GM18508 (cell line): ENCODE measurements at regions not wholly inside any gene's neighbourhood (a gene's known extent, or its start where the extent isn't known, plus 50 kb on each side); places are given as distances from the start of the nearest gene placed in this dataset.

Experiments used
- ATAC-seq: cut with Tn5 transposase; IDR thresholded peaks from one replicate; pipeline ENCODE4 v1.9.1; 2021; ENCODE audit warnings: moderate number of reproducible peaks; ENCODE audit not compliant: insufficient read depth, unreplicated experiment

DNA sequence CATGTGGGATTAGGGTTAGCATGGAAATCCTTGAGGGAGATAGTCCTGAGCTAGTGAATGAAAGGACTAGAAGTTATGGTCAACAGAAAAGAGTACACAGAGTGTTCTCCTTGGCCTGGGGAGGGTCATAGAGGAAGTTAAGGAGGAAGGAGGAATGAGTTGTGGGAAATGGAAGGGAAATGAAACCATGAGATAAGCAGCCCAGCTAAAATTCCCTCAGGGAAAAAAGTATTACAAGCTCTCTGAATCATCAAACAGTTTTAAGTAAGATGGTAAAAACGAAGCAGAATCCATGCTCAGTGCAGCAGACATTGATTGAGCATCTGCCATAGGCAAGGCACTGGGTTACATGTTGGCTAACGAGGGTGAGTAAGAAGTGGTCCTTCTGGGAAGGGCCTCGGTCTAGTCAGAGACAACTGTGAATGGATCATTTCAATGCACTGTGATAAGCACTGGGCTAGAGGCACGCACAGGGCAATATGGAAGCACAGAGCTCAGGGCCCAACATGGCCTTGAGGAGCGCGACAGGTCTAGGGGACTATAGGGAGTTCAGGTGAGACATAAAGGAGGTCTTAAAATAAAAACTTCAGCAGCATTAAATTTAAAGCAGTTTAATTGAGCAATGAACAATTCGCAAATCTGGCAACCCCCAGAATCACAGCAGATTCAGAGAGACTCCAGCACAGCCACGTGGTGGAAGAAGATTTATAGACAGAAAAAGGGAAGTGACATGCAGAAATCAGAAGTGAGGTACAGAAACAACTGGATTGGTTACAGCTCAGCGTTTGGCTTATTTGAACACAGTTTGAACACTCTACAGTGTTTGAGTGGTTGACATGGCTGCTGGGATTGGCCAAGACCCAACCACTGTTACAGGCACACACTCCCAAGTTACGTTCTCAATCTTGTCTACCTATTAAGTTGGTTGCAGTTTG lies 219.5 kb downstream of the HLX start:
- ATAC-seq = no peak

DNA sequence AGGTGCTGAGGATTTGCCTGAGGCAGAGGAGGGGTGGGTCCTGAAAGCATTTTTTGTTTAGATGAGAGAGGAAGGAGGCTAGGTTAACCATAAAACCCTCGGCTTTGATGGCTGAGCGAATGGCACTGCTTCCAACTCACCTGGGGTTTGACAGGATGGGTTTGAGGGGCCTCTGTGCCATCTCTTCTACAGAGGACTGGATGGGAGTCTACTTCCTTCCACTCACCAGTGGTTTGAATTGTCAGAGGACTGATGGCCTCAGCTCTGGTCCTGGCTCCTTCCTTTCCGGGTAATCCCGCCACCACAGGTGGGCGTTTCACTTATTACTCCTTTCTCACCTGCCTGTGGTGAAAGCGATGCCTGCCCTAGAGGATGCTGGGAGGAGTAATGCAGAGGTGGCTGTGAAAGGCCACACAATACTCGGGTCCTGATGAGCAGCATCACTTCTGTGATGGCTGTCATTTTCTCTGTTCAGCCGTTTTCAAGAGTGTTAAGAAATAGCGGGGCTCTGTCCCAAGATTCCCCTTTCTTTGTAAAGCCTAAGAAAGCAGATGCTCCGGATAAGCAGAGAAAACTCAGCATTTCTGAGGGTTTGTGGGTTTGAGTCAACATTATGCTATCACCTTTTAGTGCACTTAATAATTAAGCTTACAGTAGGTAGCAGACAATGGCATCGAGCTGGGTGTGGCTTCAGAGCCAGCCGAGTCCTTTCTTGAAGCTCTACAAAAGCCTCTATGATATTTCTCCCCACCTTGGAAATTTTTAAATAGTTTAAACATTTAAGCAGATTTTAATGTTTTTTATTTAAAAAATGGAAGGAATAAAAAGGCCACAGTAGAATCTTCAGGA lies 220.7 kb downstream of the HLX start:
- ATAC-seq = no peak

DNA sequence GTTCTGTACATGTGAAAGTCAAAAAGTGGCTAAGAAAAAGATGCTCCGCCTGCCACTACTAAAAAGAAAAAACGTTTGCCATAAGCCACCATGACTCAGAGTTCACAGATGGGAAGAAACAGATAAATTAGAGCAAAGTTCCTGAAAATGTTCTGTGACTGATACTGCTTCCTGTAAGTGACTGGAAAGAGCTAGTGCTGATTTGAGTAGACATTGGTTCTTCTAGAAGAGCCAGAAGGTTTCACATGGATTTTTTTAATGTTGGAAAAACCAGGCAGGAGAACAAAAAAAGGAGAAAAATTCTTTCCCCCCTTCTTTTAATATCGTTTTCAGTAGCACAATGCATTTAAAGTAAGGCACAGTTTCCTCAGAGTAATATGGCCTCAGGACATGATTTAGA lies 221.4 kb downstream of the HLX start:
- no peak for ATAC-seq

DNA sequence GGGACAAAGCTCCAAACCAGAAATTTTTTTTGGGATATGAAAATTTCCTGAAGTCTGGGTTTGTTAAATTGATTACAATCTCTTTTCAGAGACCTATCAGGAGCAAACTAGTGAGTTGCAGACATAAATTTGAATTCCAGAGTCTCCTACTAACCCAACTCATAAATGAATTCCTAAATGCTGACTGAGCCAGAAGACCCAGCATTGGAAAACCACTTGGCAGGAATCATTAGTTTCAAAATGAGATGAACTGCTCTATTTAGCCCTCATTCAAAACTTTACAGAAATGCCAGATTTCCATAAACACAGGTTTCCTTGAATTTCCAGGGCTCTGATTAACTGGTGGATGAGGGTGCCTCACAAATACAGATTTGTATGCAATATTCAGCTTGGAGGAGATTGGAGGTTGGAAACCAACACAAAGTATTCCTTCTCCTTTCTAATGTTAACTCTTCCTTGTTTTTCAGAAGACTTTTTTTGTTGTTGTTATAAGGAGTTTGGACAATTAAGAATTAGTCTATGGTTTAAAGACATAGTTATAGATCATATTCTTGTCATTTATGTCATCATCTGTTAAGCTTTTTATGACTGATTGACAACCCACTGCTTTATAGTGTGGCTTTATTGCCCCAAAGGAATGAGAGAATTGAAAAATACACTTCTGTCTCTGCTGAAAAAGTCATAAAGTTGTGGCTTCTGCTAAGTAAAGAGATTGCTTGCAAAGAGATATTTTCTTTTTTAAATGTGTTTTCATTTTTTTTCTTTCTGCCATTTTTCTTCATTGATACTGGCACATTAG lies 222.8 kb downstream of the HLX start:
- no peak for ATAC-seq

DNA sequence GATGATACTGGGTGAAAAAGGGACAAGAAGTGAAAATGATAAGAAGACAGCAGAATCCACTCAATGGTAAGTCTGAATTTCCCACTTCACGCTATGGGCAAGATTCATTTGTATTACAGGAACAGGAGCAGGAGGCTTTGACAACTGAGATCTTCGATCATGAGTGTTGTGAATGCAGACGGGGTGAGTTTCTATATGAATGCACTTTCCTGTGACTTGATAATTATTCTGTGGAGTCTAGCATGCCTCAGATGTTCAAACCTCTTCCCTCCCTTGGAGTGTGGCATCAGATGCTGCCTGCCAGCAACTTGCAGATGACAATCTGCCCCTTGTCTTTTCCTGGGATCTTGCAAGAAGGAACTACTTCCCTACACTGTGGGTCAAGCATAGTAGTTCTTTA lies 225.4 kb downstream of the HLX start:
- no peak for ATAC-seq

DNA sequence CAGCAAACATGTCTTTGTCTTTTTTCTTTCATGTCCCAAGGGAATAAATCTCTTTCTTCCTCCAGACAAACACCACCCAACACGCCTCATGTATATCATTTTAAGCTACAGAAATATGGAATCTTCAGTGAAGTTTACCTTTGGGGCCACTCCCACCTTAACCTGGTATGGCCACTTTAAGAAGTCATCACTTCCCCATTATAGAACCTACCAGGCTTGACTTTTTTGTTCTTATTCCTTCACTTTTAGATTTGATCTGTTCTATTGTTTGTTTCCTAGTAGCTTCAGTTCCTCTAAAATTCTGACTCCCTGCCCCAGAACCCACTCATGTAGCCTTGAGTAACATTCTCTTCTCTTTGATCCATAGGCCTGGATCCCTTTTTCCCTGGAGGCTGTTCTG lies 226.3 kb downstream of the HLX start:
- ATAC-seq = no peak

DNA sequence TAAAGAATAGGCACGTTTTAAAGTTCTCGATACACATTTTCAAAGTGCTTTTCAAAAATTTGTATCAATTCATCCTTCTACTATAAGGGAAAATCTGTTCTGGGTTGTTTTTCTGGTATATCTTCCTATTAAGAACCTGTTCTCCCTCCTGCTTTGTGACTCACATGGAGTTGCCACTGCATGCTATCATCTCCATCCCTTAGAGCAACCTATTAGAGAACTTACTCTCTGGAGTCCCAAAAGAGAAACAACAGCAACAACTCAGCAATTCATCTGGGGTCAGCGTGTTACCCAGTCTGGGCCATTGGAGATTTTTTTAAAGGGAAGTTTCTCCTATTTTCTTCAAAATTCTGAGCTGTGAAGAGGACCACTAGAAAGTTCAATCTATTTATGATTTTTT lies 227.4 kb downstream of the HLX start:
- no peak for ATAC-seq

DNA sequence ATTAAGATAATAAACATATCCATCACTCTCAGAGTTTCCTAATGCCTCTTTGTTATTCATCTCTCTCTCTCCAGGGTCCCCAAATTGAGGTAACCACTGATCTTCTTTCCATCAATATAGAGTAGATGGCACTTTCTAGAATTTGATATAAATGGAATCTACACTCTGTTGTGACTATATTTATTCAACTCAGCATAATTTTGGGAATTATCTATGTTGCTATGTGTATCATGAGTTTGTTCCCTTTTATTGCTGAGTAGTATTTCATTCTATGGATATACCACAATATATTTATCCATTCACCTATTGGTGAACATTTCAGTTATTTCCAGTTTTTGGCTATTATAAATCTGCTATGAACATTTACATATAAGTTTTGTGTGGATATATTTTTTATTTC lies 230.7 kb downstream of the HLX start:
- no peak for ATAC-seq

DNA sequence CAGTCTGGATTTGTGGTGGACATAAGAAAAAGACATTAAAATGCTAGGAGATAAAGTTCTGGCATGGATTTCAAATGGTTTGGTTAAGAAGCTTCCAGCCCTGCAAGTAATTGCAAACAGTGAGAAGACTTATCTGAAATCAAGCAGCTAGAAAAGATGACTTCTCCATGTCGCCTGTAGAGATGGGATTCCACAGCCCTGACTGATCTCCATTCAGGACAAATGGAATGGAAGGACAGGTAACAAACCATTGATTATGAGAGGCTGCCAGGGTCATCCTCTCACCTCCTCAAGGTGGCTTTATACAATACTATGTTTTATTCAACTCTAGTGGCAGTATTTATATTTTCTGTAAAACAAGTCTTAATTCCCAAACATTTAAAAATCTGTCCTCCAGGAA lies 237.9 kb downstream of the HLX start:
- no peak for ATAC-seq

DNA sequence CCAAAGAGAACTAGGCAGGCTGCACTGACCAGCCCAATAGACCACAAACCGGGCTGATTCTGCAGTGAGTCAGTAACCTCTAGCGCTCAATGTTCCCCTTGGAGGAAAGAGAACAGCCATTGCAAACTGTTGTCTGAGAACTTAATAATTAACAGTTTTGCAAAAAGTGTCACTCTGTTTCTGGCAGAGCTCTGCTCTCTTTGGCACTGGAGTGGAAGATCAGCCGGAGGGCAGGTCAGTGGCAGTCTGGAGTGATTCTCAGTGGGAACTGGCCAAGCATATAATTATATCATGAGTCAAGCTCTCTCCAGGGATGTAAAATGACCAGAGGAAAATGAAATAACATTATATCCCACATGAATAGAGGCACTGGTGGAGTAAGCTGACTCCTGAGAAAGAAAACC lies 238.3 kb downstream of the HLX start:
- ATAC-seq = no peak

DNA sequence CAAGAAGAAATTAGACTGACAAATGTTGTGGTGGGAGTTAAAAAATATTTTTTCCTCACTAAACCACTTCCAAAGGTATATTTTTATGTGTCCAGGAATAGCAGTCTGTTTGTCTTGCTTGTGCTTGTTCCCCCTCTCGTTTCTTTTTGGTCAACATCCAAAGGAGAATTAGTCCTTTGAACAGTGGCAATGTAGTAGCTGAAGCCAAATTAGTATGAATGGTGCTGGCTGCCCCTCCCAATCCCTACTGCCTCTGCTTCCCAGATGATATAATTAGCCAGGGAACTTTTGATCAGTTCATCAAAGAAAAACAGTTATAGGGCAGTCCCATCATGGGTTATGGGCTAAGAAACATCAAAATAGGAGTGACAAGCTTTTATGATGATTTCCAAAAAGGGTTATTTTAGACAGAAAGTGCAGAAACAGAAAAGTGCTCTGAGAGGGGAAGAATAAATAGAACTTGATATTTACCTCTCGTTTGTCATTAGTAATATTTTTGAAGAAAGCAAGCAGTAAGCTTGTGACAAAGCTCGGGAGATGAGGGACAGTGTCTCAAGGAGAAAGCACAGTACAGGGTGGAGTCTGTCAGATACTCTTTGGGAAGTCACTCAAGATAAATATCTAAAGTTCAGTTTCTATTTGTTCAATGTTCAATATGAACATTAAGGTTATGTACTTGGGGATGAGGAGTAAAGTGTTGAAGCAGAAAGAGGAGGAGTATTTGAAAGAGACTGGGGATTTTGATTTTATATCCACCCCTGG lies 239.1 kb downstream of the HLX start:
- ATAC-seq = no peak

DNA sequence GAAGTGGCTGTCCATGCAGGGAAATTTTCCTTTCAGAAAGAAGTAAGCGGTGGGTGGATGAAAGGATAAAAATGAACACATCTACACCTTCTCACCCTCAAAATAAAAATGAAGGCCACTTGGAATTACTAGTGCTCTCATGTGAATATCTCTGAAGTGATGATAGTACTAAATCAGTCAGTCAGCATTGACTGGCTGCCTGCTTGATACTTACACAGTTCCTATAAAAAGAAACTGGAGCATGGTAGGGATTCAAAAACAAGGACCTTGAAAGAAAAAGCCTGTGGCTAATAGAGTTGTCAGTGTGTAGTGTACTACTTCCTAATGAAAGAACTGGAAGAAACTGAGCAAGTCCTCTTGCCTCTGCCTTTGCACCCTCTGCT lies 239.7 kb downstream of the HLX start:
- no peak for ATAC-seq

DNA sequence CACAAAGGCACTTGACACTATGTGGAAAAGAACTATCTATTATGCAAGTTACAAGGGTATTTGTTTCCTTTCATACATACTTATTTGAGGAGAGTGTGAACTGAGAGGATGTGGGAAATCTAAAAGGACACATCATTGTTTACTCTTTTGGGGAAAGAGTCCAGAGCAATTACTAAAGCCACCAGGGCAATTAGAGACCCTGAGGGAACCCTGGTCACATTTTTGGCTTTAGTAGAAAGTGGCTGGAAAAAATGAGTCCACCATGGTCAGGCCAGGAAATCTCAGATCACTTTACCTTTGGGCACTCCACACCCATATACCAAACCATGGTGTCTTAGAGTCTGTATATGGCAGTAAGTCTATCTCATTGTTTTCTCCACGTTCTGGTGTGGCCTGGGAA lies 243.3 kb downstream of the HLX start:
- no peak for ATAC-seq

DNA sequence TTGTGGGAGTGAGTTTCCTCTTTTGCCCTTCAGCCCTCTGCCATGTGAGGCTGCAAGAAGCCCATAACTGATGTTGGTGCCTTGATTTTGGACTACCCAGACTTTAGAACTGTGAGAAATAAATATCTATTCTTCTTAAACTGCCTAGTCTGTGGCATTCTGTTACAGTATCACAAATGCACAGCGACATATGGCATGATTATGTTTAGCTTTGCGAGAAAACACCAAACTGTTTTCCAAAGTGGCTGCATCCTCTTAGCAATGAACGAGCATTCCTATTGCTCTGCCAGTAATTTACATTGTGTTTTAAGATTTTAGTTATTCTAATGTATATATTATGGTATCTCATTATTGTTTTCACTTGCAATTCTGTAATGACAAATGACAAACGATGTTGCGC lies 246.7 kb downstream of the HLX start:
- no peak for ATAC-seq

DNA sequence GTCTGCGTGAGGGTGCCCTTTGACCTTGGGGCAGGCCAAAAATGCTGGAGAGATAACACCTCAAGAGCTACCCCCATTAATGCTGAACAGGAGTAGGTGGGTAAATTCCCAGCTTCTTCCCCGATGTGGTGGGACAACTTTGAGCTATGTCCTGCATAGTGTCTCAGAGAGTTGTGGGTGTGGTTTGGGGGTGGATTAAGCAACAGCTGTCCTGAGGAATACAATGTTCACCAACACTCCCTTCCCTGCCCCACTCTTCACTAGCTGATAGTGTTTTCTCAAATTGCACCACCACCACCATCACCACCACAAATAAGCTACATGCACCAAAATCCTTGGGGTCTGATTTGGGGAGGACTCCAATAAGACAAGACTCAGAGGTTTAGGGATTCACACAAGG lies 258.4 kb downstream of the HLX start:
- no peak for ATAC-seq

DNA sequence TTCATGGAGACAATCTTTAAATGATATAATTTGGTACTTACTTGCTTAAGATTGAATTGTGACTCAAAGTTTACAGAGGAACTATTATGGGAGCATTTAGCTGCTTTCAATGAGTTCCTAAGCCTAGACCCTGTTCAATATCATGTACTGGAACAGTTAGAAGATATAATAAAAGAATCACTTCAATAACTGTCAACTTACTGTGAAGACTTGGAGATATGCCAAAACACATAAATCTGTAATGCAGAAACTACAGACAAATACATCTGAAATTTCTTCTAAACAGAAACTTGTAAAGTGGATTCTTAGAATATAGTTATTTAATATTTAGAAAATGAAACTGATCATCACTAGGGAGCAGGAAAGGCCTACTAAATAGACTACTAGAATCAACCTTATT lies 259.3 kb downstream of the HLX start:
- ATAC-seq = no peak

DNA sequence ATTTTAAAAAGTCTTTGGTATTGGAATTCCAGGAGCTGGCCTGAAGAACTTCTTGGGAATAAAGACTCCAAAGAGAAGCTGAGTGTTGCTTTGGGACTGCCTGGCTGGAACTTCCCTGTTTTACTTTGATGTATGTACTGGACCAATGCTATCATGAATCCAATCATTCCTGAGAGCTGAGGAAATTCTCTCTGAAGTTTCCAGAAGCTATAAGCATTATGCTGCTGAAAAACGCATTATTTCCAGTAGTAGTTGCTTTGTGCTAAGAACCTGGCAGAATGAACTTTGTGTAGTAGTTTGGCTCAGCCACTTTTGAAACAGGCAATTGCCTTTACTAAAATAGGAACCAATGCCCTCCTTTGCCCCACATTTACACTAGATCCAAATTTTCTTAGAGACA lies 260.7 kb downstream of the HLX start:
- no peak for ATAC-seq

DNA sequence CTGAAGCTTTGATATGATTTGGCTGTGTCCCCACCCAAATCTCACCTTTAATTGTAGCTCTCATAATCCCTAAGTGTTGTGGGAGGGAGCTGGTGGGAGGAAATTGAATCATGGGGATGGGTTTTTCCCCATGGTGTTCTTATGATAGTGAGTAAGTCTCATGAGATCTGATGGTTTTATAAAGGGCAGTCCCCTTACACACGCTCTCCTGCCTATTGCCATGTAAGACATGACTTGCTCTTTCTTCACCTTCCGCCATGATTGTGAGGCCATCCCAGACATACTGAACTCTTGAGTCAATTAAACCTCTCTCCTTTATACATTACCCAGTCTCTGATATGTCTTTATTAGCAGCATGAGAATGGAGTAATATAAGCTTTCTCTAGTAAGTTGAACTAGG lies 261.9 kb downstream of the HLX start:
- no peak for ATAC-seq

DNA sequence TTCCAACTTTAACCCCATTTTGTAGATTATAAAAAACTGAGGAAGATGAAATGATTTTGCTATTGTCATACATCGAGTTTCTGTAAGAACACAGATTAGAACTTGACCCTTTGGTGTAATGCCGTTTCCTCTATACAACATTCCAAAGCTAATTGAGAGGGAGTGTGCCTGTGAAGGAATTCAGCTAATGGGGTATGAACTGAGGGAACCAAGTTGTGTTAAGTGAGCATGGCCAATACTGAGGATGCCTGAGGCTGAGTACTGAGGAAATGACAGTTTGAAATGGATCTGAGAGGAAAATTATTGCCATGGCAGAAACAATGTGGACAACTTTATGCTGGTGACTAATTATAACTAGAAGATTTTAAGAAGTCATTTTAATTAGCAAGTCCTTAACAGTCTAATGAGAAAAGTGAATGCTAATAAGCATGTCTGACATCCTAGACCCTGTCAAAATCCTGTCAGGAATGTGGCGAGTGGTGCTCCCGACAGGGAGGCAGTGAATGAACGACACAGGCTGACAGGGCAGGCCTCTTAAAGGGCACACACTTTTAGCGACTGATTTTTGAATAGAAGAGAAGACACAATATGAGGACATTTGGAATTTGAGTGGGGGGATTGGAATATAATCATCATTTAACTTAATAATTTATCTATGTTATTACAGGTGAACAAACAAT lies 262.5 kb downstream of the HLX start:
- no peak for ATAC-seq

DNA sequence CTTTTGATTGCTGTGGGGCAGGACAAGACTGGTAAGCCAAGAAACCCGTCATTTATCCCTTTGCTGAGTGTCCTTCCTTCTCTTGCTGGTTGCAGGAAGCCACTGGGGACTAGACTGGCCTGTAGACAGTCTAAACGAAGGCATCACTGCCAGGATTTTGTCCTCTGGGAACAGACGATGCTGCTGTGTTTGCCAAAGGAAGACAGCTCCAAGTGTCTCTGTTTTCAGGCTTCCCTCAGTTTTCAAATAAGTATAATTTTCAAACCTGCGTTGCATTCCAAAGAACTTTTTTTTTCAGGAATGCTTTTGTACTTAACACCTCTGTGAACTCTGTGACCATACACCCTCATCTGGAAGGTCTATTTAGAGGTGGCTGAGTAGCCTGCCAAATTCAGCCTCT lies 269.4 kb downstream of the HLX start:
- ATAC-seq = no peak
